ENCODE measurements at regions not wholly inside any gene's neighbourhood (a gene's known extent, or its start where the extent isn't known, plus 50 kb on each side); places are given as distances from the start of the nearest gene placed in this dataset.

DNA sequence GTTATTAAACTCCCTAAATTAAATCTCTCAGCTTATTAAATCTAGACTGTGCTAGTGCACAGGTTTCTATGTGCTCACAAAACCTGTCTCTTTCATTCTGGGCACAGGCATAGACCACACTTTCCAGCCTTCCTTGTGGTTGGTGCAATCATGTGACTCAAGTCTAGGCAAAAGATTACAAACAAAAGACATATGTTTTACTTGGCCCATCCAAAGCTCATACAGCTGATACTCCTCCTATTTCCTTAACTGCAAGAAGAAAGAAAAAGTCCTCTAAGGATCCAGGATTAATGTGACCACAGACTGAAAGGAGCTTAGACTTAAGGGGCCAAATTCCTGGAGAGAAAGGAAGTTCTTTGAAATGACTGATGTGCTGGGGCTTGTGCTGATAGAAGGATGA, 731.3 kb upstream of the RAB6C start:
- TF ChIP-seq EZH2 (IDR thresholded peaks at IDR 0.05) = no peak
- TF ChIP-seq, protein P1, sequence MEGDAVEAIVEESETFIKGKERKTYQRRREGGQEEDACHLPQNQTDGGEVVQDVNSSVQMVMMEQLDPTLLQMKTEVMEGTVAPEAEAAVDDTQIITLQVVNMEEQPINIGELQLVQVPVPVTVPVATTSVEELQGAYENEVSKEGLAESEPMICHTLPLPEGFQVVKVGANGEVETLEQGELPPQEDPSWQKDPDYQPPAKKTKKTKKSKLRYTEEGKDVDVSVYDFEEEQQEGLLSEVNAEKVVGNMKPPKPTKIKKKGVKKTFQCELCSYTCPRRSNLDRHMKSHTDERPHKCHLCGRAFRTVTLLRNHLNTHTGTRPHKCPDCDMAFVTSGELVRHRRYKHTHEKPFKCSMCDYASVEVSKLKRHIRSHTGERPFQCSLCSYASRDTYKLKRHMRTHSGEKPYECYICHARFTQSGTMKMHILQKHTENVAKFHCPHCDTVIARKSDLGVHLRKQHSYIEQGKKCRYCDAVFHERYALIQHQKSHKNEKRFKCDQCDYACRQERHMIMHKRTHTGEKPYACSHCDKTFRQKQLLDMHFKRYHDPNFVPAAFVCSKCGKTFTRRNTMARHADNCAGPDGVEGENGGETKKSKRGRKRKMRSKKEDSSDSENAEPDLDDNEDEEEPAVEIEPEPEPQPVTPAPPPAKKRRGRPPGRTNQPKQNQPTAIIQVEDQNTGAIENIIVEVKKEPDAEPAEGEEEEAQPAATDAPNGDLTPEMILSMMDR (IDR thresholded peaks at IDR 0.05) = no peak

Measured in neural progenitor cell (in vitro differentiated cells).